Endothelial cell of umbilical vein (primary cell): ENCODE measurements at regions not wholly inside any gene's neighbourhood (a gene's known extent, or its start where the extent isn't known, plus 50 kb on each side); places are given as distances from the start of the nearest gene placed in this dataset.

Source experiments
- BruUV-seq: library from RNA; stranded (reverse); fragments of 400-500 nt; replicated peaks from 2 replicates; lab custom pipeline; 2021; lab: Mats Ljungman, UMichigan
- CTCF ChIA-PET: fragments of 300-600, 350-600 bp; sonication (Branson Sonifier 250); formaldehyde crosslinking; loops from one replicate; lab custom pipeline; 2021; ENCODE audit warnings: antibody characterized with exemption, inconsistent platforms; lab: Charles Lee
- POLR2A ChIA-PET: fragments of 300-600, 350-600 bp; sonication (Branson Sonifier 250); formaldehyde crosslinking; loops from one replicate; lab custom pipeline; 2021; ENCODE audit warnings: antibody characterized with exemption, inconsistent platforms; lab: Charles Lee
- DNase-seq: peaks from one replicate; pipeline ENCODE4 v3.0.0-alpha.2; 2011; ENCODE audit warnings: low read depth, low spot score
- FAIRE-seq: peaks from 2 replicates; lab custom pipeline; 2011; peaks lifted over from hg19 to GRCh38; lab: Jason Lieb, UNC
- H2AFZ ChIP-seq: 2 replicates; pipeline ENCODE4 v1.6.0; 2012; ENCODE audit warnings: low read depth, low read length, control low read depth, inconsistent platforms
- H3K27ac ChIP-seq: 2 replicates; pipeline ENCODE4 v1.5.1; 2011; ENCODE audit warnings: low read depth, mild to moderate bottlenecking, control low read depth, low read length, moderate library complexity; ENCODE audit not compliant: insufficient read depth
- H3K27me3 ChIP-seq, 2 experiments: 2 replicates each; pipeline versions ENCODE4 v1.6.0 to v1.6.1; 2011; ENCODE audit warnings: low read length in 2 of 2, mixed read lengths in 1 of 2; ENCODE audit not compliant: control insufficient read depth in 2 of 2, insufficient read depth in 2 of 2
- H3K36me3 ChIP-seq, 2 experiments: 2 replicates in 1 of 2; 3 replicates in 1 of 2; pipeline ENCODE4 v1.5.1; 2011; ENCODE audit warnings: low read length in 2 of 2, mild to moderate bottlenecking in 1 of 2, moderate library complexity in 1 of 2; ENCODE audit not compliant: control insufficient read depth in 2 of 2, insufficient read depth in 2 of 2; ENCODE audit errors: extremely low read depth in 1 of 2
- H3K4me1 ChIP-seq: 3 replicates; pipeline ENCODE4 v1.5.1; 2011; ENCODE audit warnings: mild to moderate bottlenecking, low read length; ENCODE audit not compliant: control insufficient read depth, insufficient read depth; ENCODE audit errors: extremely low read depth
- H3K4me2 ChIP-seq: 2 replicates; pipeline ENCODE4 v1.6.1; 2011; ENCODE audit warnings: low read length, control low read depth, mixed read lengths; ENCODE audit not compliant: insufficient read depth
- H3K4me3 ChIP-seq, 3 experiments: fragments of 200-600 bp in 1 of 3; sonication (generic), shearing (Covaris generic) in 1 of 3; replicated peaks in 1 of 3; 2 replicates each; pipeline ENCODE4 v1.5.1; 2011 to 2016; ENCODE audit warnings: control low read depth in 3 of 3, low read length in 3 of 3, mild to moderate bottlenecking in 2 of 3, inconsistent platforms in 1 of 3, low read depth in 1 of 3, moderate library complexity in 1 of 3; ENCODE audit not compliant: insufficient read depth in 1 of 3
- H3K79me2 ChIP-seq: 2 replicates; pipeline ENCODE4 v1.6.0; 2012; ENCODE audit warnings: low read length, inconsistent platforms; ENCODE audit not compliant: control insufficient read depth, insufficient read depth
- H3K9ac ChIP-seq: replicated peaks from 2 replicates; pipeline ENCODE3; 2011; ENCODE audit warnings: low read length, control low read depth; ENCODE audit not compliant: insufficient read depth; ENCODE audit errors: extremely low read depth
- H3K9me1 ChIP-seq: replicated peaks from 3 replicates; pipeline ENCODE4 v1.6.0; 2011; ENCODE audit warnings: mild to moderate bottlenecking, low read length; ENCODE audit not compliant: control insufficient read depth, insufficient read depth; ENCODE audit errors: extremely low read depth
- H3K9me3 ChIP-seq: replicated peaks from 2 replicates; pipeline ENCODE4 v1.5.1; 2012; ENCODE audit warnings: low read length, inconsistent platforms; ENCODE audit not compliant: control insufficient read depth, insufficient read depth
- H4K20me1 ChIP-seq: replicated peaks from 2 replicates; pipeline ENCODE3; 2011; ENCODE audit warnings: mild to moderate bottlenecking, low read length; ENCODE audit not compliant: control insufficient read depth, insufficient read depth; ENCODE audit errors: extremely low read depth
- FOS ChIP-seq: IDR thresholded peaks from 2 replicates; pipeline ENCODE4 v1.6.1; 2011; ENCODE audit warnings: mild to moderate bottlenecking, low read length, moderate library complexity, borderline replicate concordance; ENCODE audit not compliant: insufficient read depth
- GATA2 ChIP-seq: IDR thresholded peaks from 2 replicates; pipeline ENCODE4 v1.7.0; 2011; ENCODE audit warnings: low read depth, mild to moderate bottlenecking, moderate library complexity, mixed read lengths, low read length; ENCODE audit not compliant: insufficient read length, insufficient read depth
- JUN ChIP-seq: IDR thresholded peaks from 2 replicates; pipeline ENCODE4 v1.6.1; 2011; ENCODE audit warnings: borderline replicate concordance, low read depth; ENCODE audit not compliant: insufficient read length, insufficient read depth
- MAX ChIP-seq: IDR thresholded peaks from 2 replicates; pipeline ENCODE4 v1.6.1; 2011; ENCODE audit not compliant: insufficient read depth, insufficient read length
- MYC ChIP-seq: IDR thresholded peaks from one replicate; pipeline ENCODE4 v1.6.1; 2011; ENCODE audit warnings: mild to moderate bottlenecking, low read depth, low read length
- POLR2A ChIP-seq: IDR thresholded peaks from 2 replicates; pipeline ENCODE4 v1.6.1; 2012; ENCODE audit warnings: low read depth, mild to moderate bottlenecking, control low read depth, low read length
- dilution Hi-C: fragments of 300-500 bp; cut with MboI; formaldehyde crosslinking; loops from one replicate; pipeline ENCODE4 v1.15.0; 2019; ENCODE audit warnings: low sequenced_read_pairs; ENCODE audit not compliant: extremely low pct_ligation_motif_present
- intact Hi-C: fragments of 100-400 bp; cut with micrococcal nuclease; formaldehyde crosslinking; loops from one replicate; pipeline ENCODE4 v1.10.0; 2022

- dilution Hi-C loops: no loop called here
- TF ChIP-seq MAX (no peak), FOS (no peak), POLR2A (no peak), JUN (no peak), GATA2 (no peak)
- intact Hi-C loops: no loop called here
- POLR2A ChIA-PET: no interaction called here
- Histone ChIP-seq H3K36me3 (no peaks in the 10 kb centered on the region), H3K4me2 (no peak overlapping the region), H3K27me3 (no peaks in the 10 kb centered on the region), H3K9me3 (no peaks in the 10 kb centered on the region), H3K4me3 (no peak overlapping the region), H3K9me1 (no peaks in the 10 kb centered on the region), H4K20me1 (no peaks in the 10 kb centered on the region), H3K4me1 (no peaks in the 10 kb centered on the region), H3K9ac (no peak overlapping the region), H2AFZ (no peak overlapping the region), H3K79me2 (no peaks in the 10 kb centered on the region), H3K27ac (no peak overlapping the region)
- CTCF ChIA-PET: no interaction called here
- DNase-seq: no peak
- no TSS peak for BruUV-seq
- no peak for FAIRE-seq
Observed at GRCh38 chr3:73215901-73216300, 154.4 kb downstream of the EBLN2 start.

GRCh38 chr3:73216310-73216709 is 154.9 kb downstream of the EBLN2 start:
- H3K4me2 ChIP-seq: no peak overlapping the region
- dilution Hi-C loops (no loop called here), intact Hi-C loops (no loop called here)
- BruUV-seq: no TSS peak
- DNase-seq (no peak), FAIRE-seq (no peak)
- H2AFZ ChIP-seq: no peak overlapping the region
- H3K4me3 ChIP-seq: no peak overlapping the region
- H3K9me1 ChIP-seq: no peaks in the 10 kb centered on the region
- CTCF ChIA-PET: no interaction called here
- no peak overlapping the region for H3K27ac ChIP-seq
- H3K27me3 ChIP-seq: no peaks in the 10 kb centered on the region
- no peaks in the 10 kb centered on the region for H3K9me3 ChIP-seq
- H3K36me3 ChIP-seq: no peaks in the 10 kb centered on the region
- no peaks in the 10 kb centered on the region for H4K20me1 ChIP-seq
- POLR2A ChIA-PET: no interaction called here
- no peaks in the 10 kb centered on the region for H3K79me2 ChIP-seq
- no peak for TF ChIP-seq MYC
- no peak overlapping the region for H3K9ac ChIP-seq
- H3K4me1 ChIP-seq: no peaks in the 10 kb centered on the region
